ENCODE measurements at regions not wholly inside any gene's neighbourhood (a gene's known extent, or its start where the extent isn't known, plus 50 kb on each side); places are given as distances from the start of the nearest gene placed in this dataset.

- TF ChIP-seq CTCF (IDR thresholded peaks at IDR 0.05), result no peak
- no peak for TF ChIP-seq EZH2 (IDR thresholded peaks at IDR 0.05; ENCODE audit: borderline replicate concordance, insufficient read depth, low read depth, low read length, poor library complexity, severe bottlenecking)
Observed at GRCh38 chr6:158257425-158257759, 54.9 kb upstream of the TULP4 start.

Data from B cell (primary cell).